GM21576 (cell line): ENCODE measurements at regions not wholly inside any gene's neighbourhood (a gene's known extent, or its start where the extent isn't known, plus 50 kb on each side); places are given as distances from the start of the nearest gene placed in this dataset.
"Not testable (repeated sequence)": the region's sequence is repeated elsewhere in the genome, so short reads cannot be mapped to it uniquely, and the experiment has no call there.

Experiments used
- ATAC-seq: cut with Tn5 transposase; IDR thresholded peaks from one replicate; pipeline ENCODE4 v1.9.1; 2021; ENCODE audit warnings: mild to moderate bottlenecking, moderate library complexity; ENCODE audit not compliant: unreplicated experiment

DNA sequence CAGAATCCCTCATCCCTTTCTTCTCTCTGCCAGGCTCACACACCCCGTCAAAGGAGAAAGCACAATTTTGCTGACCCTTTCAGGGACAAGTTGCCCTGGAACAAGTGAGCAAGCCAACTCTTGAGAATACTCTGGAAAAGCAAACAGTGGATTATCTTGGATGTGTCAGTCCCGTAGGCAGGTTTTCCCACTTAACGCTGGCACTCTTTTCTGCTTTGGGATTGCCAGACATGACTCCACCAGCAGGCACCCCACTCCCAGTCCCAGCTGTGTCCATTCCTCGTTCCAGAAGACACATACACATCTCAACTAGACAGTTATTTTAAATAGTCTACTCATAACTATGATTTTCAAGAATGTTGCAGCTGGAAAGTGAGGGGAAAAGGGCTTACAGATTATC, 145.5 kb upstream of the CDKN3 start:
- ATAC-seq = no peak

DNA sequence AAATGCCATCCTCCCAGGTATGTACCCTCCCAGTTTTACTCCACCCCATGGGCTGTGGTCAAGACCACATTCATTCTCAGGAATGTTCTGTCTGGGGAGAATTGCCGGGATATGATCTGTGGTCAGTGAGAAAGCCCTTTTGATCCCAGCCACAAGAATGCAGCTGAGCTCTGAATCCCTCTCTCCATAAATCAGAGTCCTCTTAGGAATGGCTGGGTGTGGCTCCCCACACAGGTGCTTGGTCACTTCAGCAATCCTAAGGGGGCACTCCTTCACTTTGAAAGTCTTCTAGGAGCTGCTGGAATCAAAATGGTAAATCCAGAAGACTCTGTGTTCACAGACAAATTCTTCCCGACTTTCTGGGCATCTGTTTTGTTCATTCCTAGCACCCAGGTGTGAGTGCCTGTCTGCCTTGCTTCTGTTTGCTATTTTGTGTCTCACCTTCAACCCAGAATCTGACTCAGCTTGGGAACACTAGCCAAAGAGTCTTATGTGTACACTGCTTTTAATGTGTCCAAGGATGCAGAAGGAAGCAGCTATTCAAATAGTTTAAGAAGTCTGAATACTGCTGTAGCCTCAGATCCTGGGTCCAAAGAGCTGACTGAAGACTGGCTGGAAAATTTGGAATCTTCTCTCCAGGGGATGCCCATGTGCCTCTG, 144.6 kb upstream of the CDKN3 start:
- no peak for ATAC-seq

DNA sequence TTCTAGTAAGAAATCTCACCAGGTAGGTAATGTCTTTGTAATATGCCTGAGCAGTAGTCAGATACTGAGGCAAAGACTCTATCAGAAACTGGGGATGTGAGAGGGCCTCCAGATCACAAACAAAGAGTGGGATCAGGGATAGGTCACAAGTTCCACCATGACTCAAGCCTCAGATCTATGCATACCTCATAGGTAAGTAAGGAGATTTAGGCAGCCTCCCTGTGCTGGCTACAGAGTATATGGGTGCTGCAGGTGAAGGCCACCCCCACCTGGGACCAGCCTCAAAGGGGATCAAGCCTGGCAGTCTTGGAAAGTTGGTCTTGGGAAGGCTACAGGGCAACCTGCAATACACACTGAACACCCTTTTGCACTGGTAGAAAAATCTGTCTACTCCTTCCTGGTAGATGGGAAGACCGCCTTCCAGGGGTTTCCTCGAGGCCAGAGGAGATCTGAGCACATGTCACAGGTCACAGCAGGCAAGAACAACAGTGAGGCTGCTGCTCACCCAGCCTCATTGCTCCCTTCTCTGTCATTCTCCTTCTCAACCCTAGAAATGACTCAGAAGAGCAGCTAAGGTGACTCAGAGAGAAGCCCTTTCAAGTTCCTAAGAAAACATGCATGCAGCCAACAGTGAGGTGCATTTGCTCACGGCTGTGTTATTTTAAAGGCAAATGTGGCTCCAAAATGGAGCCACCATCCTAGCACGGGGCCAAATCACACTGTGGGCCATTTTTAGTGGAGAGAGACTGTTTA, 143.4 kb upstream of the CDKN3 start:
- ATAC-seq = peak; percentile 64

DNA sequence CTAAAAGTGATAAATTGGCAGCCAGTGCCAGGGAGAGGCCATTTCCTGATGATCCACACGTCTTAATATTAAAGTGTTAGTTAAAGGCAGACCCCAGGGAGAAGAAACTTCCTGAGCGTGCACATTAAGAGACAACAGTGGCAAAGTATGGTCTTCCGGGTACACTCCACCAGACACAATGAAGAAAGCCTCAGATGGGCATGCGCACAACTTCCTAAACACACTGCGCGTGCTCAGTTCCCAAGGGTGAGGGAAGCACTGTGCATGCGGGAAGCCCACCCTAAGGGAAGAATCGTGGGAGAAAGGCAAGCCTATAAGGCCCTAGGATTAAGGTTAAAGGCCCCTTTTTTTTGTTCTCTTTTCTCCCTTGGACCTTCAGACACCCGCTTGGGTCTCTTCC, 140.7 kb upstream of the CDKN3 start:
- no peak for ATAC-seq

DNA sequence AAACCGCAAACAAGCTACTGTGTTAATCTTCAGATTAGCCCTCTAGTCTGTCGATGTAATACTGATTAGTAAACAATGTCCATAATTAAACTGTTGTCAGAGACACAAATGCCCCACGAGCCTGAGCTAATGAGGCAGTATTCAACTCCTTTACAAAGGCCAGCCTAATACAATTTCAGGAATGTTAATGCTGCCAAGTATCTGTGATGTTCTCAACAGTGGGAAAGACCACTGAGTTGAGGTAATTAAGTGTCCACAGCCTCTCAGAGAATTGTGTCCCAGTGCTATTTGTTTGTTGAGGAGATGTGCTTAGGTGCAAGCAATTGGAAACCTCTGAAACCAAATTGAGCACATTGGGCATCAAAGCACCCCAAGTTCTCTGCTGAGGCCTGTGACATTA, 139.4 kb upstream of the CDKN3 start:
- ATAC-seq = no peak

DNA sequence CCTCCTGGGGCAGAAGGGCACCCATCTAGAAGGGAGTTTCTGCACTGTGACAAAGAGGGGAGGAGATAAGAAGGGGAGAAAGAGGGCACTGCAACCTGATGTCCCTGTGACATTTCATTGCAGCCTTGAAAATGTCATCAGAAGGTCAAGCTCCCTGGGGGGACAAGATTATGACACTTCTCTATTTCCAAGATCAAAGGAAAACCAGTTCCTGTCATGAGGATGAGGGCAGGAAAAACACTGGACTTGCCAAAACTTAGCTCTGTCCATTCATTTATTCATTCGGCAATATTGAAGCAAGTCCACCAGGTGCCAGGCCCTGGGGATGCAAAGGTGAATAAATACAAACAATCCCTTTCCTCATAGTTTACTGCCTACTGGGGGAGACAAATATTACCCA, 138.4 kb upstream of the CDKN3 start:
- no peak for ATAC-seq

DNA sequence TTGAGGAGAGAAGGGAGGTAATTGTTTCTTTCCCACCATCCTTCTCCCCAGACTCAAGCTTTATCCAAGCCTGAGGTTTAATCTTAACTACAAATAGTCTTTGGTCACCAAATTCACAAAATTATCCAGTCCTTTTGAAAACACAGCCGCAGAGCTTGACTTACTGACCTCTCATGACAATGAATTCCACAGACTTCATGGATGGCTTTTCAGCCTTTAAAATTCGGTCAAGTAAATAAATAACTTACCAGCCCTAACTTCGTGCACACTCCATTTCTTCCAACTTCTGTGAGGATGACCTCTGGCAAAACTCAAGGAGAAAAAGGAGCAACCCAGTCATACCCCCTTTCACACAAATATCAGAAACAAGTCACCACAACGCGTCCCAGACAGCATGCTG, 137.0 kb upstream of the CDKN3 start:
- no peak for ATAC-seq

DNA sequence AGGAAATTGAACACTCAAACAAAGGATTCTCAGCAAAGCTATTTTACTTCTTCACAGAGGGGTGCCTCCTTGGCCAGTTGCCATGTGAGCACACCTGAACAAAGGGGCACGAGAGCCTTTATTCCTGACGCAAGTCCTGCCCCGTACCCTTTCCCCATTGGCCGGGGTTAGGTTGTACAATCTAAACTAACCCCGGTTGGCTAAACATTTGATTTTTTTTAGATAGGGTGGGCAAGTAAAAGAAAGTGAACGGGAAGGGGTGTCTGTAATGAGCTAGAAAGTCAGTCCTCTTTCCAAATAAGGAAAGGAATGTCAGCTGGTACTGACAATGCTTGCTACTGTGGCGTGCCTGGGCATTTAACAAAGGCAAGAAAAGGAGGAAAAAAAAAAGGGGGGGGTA, 135.5 kb upstream of the CDKN3 start:
- ATAC-seq = no peak

DNA sequence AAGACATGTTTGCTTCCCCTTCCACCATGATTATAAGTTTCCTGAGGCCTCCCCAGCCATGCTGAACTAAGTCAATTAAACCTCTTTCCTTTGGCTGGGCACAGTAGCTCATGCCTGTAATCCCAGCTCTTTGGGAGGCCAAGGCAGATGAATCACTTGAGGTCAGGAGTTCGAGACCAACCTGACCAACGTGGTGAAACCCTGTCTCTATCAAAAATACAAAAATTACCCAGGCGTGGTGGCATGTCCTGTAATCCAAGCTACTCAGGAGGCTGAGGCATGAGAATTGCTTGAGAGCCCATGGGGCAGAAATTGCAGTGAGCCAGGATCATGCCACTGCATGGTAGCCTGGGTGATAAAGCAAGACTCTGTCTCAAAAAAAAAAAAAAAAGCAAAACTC, 130.2 kb upstream of the CDKN3 start:
- not testable (repeated sequence) for ATAC-seq

DNA sequence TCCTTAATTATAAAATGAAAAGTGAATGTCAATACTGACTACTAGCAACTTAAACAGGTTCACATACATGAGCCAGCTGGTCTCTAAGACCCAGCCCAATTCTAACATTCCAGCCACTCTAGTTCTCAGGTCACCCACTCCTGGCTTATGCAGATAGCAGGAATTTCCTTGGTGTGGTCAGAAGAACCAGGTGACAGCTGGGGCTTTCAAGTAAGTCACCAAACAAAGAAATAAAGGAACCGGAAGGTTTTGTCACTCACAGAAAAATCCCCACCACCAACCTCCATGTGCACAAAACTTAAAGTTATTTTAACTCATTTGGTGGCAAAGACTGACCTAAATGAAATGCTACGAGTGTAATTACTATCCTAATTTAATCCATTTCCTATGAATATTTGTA, 129.6 kb upstream of the CDKN3 start:
- ATAC-seq = peak; percentile 86

DNA sequence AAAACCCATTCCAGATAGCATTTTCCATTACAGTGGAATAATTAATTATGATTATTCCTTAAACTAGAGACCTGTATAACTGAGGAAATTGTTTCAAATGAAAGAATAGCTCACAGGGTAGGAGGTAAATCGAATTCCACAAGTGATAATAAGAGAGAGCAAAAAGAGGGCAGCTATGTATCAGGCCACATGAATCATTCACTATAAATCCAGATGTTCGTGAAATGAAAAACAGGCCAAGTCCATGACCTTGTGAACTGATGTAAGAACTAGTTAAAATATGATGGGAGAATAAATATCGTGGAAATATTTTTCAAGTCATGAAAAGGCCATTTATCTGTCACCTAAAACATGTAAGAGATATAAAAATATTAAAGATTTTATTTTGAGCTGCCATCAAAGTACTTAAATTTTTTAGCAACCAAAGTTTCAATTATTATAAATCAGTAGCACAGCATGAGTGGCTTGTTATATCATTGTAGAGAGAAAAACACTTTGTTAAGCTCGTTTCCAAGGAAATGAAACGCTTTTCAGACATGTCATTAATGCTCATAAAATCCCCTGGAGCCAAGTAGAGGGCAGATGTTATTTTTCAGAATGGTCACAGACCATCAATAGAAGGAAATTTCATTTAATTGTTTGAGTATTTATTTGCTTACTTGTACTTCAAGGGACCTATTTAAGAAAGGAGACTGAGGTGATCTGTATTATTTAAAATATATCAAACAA, 120.6 kb upstream of the CDKN3 start:
- ATAC-seq = no peak

DNA sequence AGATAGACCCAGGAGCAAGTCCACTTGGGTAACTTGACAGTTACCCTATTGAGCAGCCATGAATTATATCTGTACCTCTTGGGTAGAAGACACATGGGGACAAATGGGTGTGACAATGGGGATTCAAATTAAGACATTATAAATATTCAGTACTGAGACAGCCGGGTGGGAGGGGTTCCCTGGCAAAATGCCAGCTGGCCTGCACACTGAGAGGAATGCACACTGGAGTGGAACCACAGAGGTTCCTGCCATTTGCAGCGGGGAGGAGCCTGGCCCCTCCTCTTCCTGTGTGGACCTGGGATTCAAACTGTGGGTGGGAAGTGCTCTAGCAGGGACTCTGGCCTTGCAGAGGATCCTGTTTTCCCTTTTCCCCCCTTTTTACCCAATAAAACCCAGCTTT, 118.7 kb upstream of the CDKN3 start:
- no peak for ATAC-seq

DNA sequence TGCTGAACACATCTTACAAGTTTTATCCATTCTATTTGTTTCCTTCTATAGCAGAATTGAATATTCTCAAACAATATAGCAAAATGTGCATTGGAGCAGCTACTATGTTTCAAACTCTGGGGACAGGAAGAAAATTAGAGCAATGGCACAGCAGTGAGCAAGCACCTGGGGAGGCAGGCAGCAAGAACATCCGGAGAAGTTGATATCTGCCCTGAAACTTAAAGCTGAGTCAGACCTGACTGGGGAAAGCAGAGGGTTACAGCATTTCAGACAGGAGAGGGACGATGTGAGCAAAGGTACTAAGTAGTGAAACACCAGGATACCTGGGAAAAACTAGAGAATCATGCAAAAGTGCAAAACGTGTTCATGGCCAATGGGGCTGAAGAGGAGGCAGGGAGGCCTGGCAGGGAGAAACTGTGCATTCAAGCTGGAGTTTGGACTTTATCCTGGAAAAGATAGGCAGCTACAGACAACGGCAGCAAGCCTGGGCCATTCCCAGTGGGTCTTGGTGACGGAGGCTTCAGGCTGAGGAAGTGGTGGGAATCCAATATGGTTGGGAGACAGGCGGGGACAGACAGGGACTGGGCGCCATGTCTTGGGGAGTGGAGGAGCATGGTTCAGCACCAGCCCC, 118.0 kb upstream of the CDKN3 start:
- ATAC-seq = no peak

DNA sequence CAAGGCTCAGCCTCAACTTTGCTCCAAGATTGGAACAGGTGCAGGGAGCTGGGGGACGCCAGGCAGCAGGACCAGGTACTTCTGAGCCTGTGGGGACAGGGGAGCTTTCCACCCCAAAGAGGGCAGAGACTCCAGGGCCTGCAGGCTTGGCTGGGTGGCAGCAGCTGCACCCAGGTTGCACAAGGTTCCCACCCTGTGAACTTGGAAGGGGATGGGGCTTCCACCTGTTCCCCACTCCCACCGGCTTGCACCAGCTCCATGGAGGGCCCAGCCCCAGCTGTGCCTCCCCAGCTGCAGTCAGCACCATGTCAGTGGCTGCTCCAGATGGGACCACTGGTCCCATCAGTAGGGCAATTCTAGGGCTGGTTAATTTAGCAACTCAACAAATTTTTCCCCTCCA, 114.0 kb upstream of the CDKN3 start:
- no peak for ATAC-seq

DNA sequence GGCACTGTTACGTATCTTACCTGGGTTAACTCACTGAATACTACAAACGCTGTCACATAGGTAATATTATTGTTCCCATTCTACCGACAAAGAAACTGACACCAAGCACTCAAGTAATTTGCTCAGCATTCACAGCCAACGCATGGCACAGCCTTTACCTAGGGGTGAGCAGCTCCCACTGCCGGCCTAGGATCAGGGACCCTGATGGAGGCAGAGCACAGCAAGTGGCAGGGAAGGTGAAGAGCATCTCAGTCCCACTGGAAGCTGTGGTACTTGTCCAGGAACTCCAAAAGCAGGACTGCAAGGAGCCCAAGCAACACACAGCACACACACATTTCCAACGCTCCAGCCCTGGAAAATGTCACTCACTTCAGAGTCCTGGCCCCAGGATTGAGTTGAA, 111.8 kb upstream of the CDKN3 start:
- ATAC-seq = no peak

DNA sequence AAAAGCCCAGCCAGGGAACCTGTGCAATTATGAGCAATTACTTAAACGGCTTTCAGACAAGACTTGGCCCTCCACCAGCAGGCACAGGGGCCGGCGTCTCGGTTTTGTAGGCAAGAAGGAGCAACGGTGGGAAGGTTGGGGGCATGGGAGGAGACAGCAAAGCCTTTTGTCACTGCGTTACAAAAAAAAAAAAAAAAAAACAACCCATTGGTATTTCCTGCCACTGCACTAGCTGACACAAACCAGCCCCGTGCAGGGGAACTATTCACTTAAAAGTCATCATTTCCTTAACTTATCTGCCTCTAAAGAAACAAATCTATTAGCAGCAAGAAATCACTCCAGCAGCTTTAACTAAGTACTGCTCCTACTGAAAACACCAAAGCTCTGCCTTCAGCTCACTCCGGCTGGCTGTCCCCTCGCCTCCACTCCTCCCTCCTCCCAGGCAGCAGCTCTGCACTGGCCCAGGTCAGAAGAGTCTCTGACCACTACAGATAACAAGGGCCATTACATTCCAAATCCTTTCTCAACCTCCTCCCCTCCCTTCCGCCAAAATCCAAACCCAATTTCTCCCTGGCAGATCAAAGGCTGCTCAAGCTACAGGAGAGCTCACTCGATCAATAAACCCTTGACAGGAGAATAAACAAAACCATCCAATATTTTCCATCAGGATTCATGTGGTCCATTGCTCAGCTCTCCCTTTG, 105.2 kb upstream of the CDKN3 start:
- ATAC-seq = no peak

DNA sequence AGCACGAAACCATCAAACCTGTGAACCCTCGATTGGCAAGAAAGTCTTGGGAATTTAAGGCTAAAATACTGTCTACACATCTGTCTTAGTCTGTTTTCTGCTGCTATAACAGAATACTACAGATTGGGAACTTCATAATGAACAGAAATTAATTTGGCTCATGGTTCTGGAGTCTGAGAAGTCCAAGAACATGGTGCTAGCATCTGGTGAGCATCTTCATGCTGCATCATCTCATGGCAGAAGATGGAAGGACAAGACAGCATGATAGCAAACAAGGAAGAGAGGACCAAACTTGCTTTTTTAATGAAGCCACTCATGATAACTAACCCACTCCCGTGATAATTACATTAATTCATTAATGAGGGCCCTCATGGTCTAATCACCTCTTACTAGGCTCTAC, 102.0 kb upstream of the CDKN3 start:
- ATAC-seq = no peak

DNA sequence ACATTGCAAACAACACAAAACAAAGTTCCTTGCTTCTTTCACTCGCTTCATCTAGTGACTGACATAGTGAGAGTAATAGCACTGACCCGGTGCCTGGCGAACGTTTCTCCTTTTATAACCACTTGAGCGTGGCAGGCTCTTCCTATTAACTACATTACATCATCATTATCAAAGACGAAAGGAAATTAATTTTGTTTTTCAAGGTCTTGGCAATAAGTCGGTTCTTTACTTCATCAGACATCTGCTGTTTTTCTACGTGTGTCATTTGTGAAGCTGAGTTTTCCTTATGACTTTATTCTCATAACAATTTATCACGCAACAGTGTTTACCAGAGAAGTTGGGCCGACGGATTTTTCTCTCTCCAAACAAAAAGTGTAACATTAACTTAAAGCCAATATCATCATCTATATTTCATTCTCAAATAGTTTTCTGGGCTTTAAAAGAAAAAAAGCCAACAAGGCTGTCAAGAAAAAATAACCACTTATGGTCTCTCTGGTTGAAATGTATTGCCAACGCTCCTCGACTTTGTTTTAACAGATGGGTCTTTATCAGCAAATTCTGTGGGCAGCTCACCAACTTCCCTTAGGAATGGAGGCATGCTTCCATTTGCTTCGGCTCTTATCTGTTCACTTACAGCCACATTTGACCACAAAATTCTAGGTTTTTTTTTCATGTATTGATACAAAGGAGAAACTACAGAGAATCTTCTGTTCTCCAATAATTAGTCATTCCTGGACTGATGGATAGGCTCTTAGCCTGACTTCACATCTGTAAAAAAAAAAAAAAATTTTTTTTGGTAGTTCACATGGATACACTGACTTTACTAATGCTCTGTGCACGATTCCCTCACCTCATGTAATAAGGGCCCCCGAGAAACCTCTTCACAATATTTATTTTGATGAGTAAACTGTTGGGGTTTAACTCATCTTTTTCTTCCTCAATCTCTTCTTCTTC, 97.1 kb upstream of the CDKN3 start:
- ATAC-seq = no peak

DNA sequence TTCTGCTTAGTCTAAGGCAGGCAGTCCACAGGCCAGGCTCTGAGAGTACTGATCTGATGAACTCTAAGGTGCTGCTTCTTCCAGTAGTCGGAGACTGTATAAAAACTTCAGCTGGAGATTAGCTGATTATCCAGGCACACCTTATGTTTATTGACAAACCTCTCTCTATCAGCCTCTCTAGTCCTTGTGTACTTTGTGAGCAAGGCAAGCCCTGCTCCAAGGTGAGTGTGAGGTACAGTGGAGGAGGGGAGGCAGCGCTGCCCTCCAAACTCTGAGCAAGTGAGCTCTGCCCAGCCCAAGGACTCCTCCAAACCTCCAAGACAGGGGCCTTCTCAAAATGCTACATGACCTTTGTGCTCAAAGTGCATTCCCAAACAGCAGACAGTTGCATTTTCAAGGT, 95.9 kb upstream of the CDKN3 start:
- ATAC-seq = no peak

DNA sequence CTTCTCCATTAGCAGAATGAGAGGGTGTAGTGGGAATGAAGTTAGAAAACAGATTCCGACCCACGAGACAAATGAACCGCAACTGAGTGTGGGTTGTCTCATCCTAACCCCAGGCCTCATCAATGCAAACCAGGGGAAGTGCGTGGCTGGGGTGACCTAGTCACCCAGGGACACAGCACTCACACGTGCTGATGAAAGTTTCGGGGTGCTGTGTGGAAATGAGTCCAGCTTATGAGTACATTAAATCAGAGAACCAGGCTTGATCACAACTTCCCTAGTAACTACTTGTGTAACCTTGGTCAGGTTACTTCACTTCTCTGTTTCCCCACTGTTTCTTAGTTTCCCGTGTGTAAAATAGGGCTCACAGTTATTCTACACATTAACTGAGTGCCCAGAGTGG, 95.4 kb upstream of the CDKN3 start:
- no peak for ATAC-seq
